Thyroid gland (tissue), 4 donors: ENCODE measurements at regions not wholly inside any gene's neighbourhood (a gene's known extent, or its start where the extent isn't known, plus 50 kb on each side); places are given as distances from the start of the nearest gene placed in this dataset. TPM values are rescaled to one million over a fixed set of nuclear protein-coding genes. Genes with fewer than 3 reads are reported as not detected.

Experiments used
- DNase-seq, 2 donors: peaks; one replicate each; pipeline ENCODE4 v3.0.0-alpha.2; 2019
- H3K27ac ChIP-seq, 3 donors: fragments of 200-600 bp; sonication (generic); 1 replicate in 2 of 3; 2 replicates in 1 of 3; pipeline ENCODE4 v1.5.1; 2016 to 2019; ENCODE audit warnings: mild to moderate bottlenecking in 1 of 3, moderate library complexity in 1 of 3
- H3K27me3 ChIP-seq: fragments of 200-600 bp; sonication (generic); one replicate; pipeline ENCODE4 v1.5.1; 2019
- H3K36me3 ChIP-seq, 2 donors: fragments of 200-600 bp; sonication (generic); one replicate each; pipeline ENCODE4 v1.5.1; 2016 to 2019
- H3K4me1 ChIP-seq, 2 donors: fragments of 200-600 bp; sonication (generic); one replicate each; pipeline ENCODE4 v1.5.1; 2017 to 2019
- H3K4me3 ChIP-seq, 3 donors: fragments of 200-600 bp; sonication (generic); replicated peaks in 1 of 3; 1 replicate in 2 of 3; 2 replicates in 1 of 3; pipeline ENCODE4 v1.5.1; 2016; ENCODE audit warnings: mild to moderate bottlenecking in 1 of 3
- H3K9me3 ChIP-seq: fragments of 200-600 bp; sonication (generic); one replicate; pipeline ENCODE4 v1.5.1; 2017
- POLR2A ChIP-seq, 2 donors: fragments of 450-650 bp; IDR thresholded peaks; one replicate each; pipeline ENCODE4 v1.6.1; 2017; ENCODE audit warnings: antibody characterized with exemption in 2 of 2, mild to moderate bottlenecking in 2 of 2, moderate library complexity in 1 of 2
- WGBS, 2 donors: methylation state at CpG; one replicate each; pipeline ENCODE4 v1.1.5; 2017; 5-methylcytosine and 5-hydroxymethylcytosine counted together
- intact Hi-C: fragments of 100-400 bp; cut with DNase I; formaldehyde crosslinking; loops from one replicate; pipeline ENCODE4 v1.15.1; 2023
- small RNA-seq: library from RNA; depleted of rRNA; stranded (forward); fragments of <200 nt; gene quantifications from one replicate; pipeline ENCODE3, GENCODE V24; 2016
- TF ChIP-seq, protein P1 (sequence below), 6 experiments: fragments of 200-600 bp in 3 of 6; fragments of 450-650 bp in 3 of 6; sonication (generic) in 3 of 6; IDR thresholded peaks; one replicate each; pipeline ENCODE4 v1.5.1; 2016 to 2019; ENCODE audit warnings: antibody characterized with exemption in 6 of 6, mild to moderate bottlenecking in 2 of 6, inconsistent platforms in 1 of 6, moderate library complexity in 1 of 6

DNA sequence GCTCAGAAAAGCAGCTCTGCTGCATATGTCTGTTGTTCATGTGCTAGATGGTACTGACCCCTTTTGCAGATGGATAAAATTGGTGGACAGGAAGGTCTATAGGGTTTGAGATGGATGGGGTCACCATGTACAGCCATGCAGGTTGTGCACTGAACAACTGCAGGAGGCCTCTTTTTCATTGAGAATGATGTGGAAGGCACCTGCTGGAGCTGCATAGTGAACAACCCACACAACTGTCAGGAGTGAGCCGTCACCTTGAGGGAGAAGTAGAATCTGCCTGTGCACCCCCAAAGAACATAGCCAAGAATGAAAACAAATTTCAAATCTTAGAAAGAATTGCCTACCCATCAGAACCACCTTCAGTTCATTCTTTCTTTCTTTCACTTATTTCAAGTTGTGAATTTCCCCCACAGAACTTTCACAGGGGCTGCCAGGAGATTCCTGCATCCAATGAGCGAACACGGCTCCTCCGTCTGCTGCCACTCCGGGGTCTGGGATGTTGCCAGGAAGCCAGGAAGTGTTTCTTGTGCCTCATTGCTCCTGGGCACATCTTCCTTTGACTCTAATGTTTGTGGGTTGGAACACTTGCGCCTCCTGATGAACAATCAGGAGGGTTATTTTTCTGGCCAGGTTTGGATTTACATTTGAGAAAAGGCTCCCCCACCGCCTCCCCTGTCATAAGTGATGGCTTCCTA, 53.7 kb upstream of the DOCK1 start:
- H3K4me3 ChIP-seq: no peak overlapping the region
- no peaks in the 10 kb centered on the region for H3K36me3 ChIP-seq
- no peaks in the 10 kb centered on the region for H3K9me3 ChIP-seq
- intact Hi-C loops: no loop called here
- TF ChIP-seq POLR2A (IDR thresholded peaks at IDR 0.05): no peak
- TF ChIP-seq, protein P1, sequence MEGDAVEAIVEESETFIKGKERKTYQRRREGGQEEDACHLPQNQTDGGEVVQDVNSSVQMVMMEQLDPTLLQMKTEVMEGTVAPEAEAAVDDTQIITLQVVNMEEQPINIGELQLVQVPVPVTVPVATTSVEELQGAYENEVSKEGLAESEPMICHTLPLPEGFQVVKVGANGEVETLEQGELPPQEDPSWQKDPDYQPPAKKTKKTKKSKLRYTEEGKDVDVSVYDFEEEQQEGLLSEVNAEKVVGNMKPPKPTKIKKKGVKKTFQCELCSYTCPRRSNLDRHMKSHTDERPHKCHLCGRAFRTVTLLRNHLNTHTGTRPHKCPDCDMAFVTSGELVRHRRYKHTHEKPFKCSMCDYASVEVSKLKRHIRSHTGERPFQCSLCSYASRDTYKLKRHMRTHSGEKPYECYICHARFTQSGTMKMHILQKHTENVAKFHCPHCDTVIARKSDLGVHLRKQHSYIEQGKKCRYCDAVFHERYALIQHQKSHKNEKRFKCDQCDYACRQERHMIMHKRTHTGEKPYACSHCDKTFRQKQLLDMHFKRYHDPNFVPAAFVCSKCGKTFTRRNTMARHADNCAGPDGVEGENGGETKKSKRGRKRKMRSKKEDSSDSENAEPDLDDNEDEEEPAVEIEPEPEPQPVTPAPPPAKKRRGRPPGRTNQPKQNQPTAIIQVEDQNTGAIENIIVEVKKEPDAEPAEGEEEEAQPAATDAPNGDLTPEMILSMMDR (IDR thresholded peaks at IDR 0.05): no peak
- H3K27ac ChIP-seq: no peak overlapping the region
- no peaks in the 10 kb centered on the region for H3K4me1 ChIP-seq
- no peaks in the 10 kb centered on the region for H3K27me3 ChIP-seq
- peak in 1 of 2 donors; percentile 3 for DNase-seq
- 68 to 71% methylated on average over 7 of the region's 7 CpGs for WGBS, 2 donors

DNA sequence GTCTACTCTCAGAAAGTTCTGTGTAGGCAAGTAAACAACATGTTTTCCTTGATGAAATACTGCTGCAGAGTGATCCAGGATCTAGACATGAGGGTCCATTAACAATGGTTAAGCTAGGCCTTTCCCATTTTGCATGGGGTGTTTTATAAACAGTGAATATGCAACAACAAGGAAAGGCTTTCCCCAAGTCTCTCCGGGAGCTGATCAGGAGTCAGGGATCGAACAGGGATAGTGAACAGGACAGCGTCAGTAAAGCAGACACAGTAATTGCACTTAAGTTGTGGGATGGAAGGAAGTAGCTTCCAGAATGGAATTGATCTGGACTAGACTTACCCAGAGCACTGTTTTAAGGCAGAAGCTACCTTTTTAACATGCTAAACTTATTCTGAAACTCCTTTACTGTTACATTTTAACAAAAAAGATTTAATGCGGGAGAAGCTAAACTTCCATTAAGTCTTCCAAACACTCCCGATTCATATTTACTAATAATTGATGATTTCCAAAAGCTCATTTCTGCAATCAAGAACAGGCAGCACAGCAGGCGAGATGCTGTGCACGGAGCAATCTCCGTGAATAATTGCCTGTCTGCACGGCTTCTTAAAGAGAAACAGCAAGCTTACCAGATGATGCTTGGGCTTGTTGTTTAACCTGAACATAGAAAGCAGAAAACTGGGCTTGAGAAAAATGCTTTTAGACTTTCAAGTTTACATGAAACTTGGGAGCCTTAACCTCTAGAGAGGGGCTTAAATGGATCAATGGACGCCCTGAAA, 50.3 kb upstream of the DOCK1 start:
- intact Hi-C loops: no loop called here

More for the DNA sequence above, 50.3 kb upstream of the DOCK1 start:
- no peaks in the 10 kb centered on the region for H3K36me3 ChIP-seq
- no peak overlapping the region for H3K4me3 ChIP-seq
- H3K4me1 ChIP-seq: no peaks in the 10 kb centered on the region
- H3K27ac ChIP-seq: no peak overlapping the region
- no peaks in the 10 kb centered on the region for H3K9me3 ChIP-seq
- no peak for DNase-seq
- 79 to 82% methylated on average over 10 of the region's 10 CpGs for WGBS, 2 donors
- H3K27me3 ChIP-seq: no peaks in the 10 kb centered on the region
- TF ChIP-seq, protein P1 (IDR thresholded peaks at IDR 0.05): no peak
- TF ChIP-seq POLR2A (IDR thresholded peaks at IDR 0.05): no peak

Small RNA genes in the stretch of these regions (small RNA-seq; reads per million reads assigned to genes)
- not detected for gene RF00271
